ENCODE measurements at regions not wholly inside any gene's neighbourhood (a gene's known extent, or its start where the extent isn't known, plus 50 kb on each side); places are given as distances from the start of the nearest gene placed in this dataset.

DNA sequence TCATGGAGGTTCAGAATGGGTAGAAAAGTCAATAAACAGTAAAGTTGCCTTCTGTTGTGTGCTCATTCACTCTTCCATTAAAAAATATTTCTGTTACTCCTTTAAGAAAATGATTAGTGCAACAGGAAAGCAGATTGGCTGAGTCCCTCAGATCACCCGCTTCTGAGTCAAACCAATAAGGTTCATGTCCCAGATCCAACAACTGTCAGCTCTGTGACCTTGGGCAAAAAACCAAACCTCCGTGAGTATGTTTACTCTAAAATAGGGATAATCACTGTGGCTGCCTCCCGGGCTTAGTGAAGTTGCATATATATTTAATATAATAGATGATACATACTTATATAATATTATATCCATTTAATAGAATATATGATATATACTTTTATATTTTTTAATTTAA is 698.5 kb upstream of the RBFOX1 start:
- DNase-seq (ENCODE audit: low spot score), result no peak

DNA sequence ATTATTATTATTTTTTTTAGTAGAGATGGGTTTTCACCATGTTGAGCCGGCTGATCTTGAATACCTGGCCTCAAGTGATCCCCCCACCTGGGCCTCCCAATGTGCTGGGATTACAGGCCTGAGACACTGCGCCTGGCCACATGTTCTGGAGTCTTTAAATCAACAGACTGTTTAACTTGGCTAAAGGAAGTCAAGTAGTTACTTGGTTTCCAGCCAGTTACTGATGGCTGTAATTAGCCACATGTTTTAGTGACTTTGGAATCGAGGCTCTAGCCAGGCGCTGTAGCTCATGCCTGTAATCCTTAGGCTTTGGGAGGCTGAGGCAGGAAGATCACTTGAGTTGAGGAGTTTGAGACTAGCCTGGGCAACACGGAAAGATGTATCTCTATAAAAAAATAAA is 699.2 kb upstream of the RBFOX1 start:
- ATAC-seq (ENCODE audit: low read depth) (no peak), DNase-seq (ENCODE audit: low spot score) (no peak)
- no peaks in the 10 kb centered on the region for H3K4me1 ChIP-seq (ENCODE audit: insufficient read depth, poor library complexity, severe bottlenecking)
- no peaks in the 10 kb centered on the region for H3K9me3 ChIP-seq (ENCODE audit: severe bottlenecking)
- H3K27me3 ChIP-seq (ENCODE audit: insufficient read depth, poor library complexity, severe bottlenecking), result no peaks in the 10 kb centered on the region
- TF ChIP-seq, protein P1, sequence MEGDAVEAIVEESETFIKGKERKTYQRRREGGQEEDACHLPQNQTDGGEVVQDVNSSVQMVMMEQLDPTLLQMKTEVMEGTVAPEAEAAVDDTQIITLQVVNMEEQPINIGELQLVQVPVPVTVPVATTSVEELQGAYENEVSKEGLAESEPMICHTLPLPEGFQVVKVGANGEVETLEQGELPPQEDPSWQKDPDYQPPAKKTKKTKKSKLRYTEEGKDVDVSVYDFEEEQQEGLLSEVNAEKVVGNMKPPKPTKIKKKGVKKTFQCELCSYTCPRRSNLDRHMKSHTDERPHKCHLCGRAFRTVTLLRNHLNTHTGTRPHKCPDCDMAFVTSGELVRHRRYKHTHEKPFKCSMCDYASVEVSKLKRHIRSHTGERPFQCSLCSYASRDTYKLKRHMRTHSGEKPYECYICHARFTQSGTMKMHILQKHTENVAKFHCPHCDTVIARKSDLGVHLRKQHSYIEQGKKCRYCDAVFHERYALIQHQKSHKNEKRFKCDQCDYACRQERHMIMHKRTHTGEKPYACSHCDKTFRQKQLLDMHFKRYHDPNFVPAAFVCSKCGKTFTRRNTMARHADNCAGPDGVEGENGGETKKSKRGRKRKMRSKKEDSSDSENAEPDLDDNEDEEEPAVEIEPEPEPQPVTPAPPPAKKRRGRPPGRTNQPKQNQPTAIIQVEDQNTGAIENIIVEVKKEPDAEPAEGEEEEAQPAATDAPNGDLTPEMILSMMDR (IDR thresholded peaks at IDR 0.05; ENCODE audit: poor library complexity, severe bottlenecking), result no peak
- H3K27ac ChIP-seq (ENCODE audit: poor library complexity, severe bottlenecking), result no peak overlapping the region
- no peak overlapping the region for H3K4me3 ChIP-seq (ENCODE audit: severe bottlenecking)
- H3K36me3 ChIP-seq (ENCODE audit: low read depth), result no peaks in the 10 kb centered on the region

More for the DNA sequence above, 698.5 kb upstream of the RBFOX1 start:
- Histone ChIP-seq H3K4me3 (ENCODE audit: severe bottlenecking) (no peak overlapping the region), H3K27ac (ENCODE audit: poor library complexity, severe bottlenecking) (no peak overlapping the region), H3K36me3 (ENCODE audit: low read depth) (no peaks in the 10 kb centered on the region), H3K9me3 (ENCODE audit: severe bottlenecking) (no peaks in the 10 kb centered on the region), H3K4me1 (ENCODE audit: insufficient read depth, poor library complexity, severe bottlenecking) (no peaks in the 10 kb centered on the region), H3K27me3 (ENCODE audit: insufficient read depth, poor library complexity, severe bottlenecking) (no peaks in the 10 kb centered on the region)
- TF ChIP-seq, protein P1 (IDR thresholded peaks at IDR 0.05; ENCODE audit: poor library complexity, severe bottlenecking), result no peak
- ATAC-seq (ENCODE audit: low read depth), result no peak

- Histone ChIP-seq H3K36me3 (ENCODE audit: low read depth) (no peaks in the 10 kb centered on the region), H3K9me3 (ENCODE audit: severe bottlenecking) (no peaks in the 10 kb centered on the region), H3K27ac (ENCODE audit: poor library complexity, severe bottlenecking) (no peak overlapping the region), H3K4me1 (ENCODE audit: insufficient read depth, poor library complexity, severe bottlenecking) (no peaks in the 10 kb centered on the region), H3K4me3 (ENCODE audit: severe bottlenecking) (no peak overlapping the region), H3K27me3 (ENCODE audit: insufficient read depth, poor library complexity, severe bottlenecking) (no peaks in the 10 kb centered on the region)
- TF ChIP-seq, protein P1 (IDR thresholded peaks at IDR 0.05; ENCODE audit: poor library complexity, severe bottlenecking), result no peak
- DNase-seq (ENCODE audit: low spot score), result no peak
- ATAC-seq (ENCODE audit: low read depth), result no peak
These were observed 703.5 kb upstream of the RBFOX1 start for GRCh38 chr16:6629110-6629509.

- no peak overlapping the region for H3K27ac ChIP-seq (ENCODE audit: poor library complexity, severe bottlenecking)
- DNase-seq (ENCODE audit: low spot score), result no peak
- ATAC-seq (ENCODE audit: low read depth), result no peak
- H3K36me3 ChIP-seq (ENCODE audit: low read depth), result no peaks in the 10 kb centered on the region
- H3K27me3 ChIP-seq (ENCODE audit: insufficient read depth, poor library complexity, severe bottlenecking), result no peaks in the 10 kb centered on the region
- H3K4me3 ChIP-seq (ENCODE audit: severe bottlenecking), result no peak overlapping the region
- H3K9me3 ChIP-seq (ENCODE audit: severe bottlenecking), result no peaks in the 10 kb centered on the region
- H3K4me1 ChIP-seq (ENCODE audit: insufficient read depth, poor library complexity, severe bottlenecking), result no peaks in the 10 kb centered on the region
- TF ChIP-seq, protein P1 (IDR thresholded peaks at IDR 0.05; ENCODE audit: poor library complexity, severe bottlenecking), result no peak
These were observed 707.0 kb upstream of the RBFOX1 start for GRCh38 chr16:6625606-6626005.

GRCh38 chr16:6618874-6619273 is 713.8 kb upstream of the RBFOX1 start:
- Histone ChIP-seq H3K4me1 (ENCODE audit: insufficient read depth, poor library complexity, severe bottlenecking) (no peaks in the 10 kb centered on the region), H3K27me3 (ENCODE audit: insufficient read depth, poor library complexity, severe bottlenecking) (no peaks in the 10 kb centered on the region), H3K27ac (ENCODE audit: poor library complexity, severe bottlenecking) (no peak overlapping the region), H3K4me3 (ENCODE audit: severe bottlenecking) (no peak overlapping the region), H3K9me3 (ENCODE audit: severe bottlenecking) (peaks cover 2% of the 10 kb centered on the region), H3K36me3 (ENCODE audit: low read depth) (no peaks in the 10 kb centered on the region)
- TF ChIP-seq, protein P1 (IDR thresholded peaks at IDR 0.05; ENCODE audit: poor library complexity, severe bottlenecking), result no peak
- ATAC-seq (ENCODE audit: low read depth) (no peak), DNase-seq (ENCODE audit: low spot score) (no peak)
